ENCODE measurements at regions not wholly inside any gene's neighbourhood (a gene's known extent, or its start where the extent isn't known, plus 50 kb on each side); places are given as distances from the start of the nearest gene placed in this dataset.

- TF ChIP-seq, protein P1, sequence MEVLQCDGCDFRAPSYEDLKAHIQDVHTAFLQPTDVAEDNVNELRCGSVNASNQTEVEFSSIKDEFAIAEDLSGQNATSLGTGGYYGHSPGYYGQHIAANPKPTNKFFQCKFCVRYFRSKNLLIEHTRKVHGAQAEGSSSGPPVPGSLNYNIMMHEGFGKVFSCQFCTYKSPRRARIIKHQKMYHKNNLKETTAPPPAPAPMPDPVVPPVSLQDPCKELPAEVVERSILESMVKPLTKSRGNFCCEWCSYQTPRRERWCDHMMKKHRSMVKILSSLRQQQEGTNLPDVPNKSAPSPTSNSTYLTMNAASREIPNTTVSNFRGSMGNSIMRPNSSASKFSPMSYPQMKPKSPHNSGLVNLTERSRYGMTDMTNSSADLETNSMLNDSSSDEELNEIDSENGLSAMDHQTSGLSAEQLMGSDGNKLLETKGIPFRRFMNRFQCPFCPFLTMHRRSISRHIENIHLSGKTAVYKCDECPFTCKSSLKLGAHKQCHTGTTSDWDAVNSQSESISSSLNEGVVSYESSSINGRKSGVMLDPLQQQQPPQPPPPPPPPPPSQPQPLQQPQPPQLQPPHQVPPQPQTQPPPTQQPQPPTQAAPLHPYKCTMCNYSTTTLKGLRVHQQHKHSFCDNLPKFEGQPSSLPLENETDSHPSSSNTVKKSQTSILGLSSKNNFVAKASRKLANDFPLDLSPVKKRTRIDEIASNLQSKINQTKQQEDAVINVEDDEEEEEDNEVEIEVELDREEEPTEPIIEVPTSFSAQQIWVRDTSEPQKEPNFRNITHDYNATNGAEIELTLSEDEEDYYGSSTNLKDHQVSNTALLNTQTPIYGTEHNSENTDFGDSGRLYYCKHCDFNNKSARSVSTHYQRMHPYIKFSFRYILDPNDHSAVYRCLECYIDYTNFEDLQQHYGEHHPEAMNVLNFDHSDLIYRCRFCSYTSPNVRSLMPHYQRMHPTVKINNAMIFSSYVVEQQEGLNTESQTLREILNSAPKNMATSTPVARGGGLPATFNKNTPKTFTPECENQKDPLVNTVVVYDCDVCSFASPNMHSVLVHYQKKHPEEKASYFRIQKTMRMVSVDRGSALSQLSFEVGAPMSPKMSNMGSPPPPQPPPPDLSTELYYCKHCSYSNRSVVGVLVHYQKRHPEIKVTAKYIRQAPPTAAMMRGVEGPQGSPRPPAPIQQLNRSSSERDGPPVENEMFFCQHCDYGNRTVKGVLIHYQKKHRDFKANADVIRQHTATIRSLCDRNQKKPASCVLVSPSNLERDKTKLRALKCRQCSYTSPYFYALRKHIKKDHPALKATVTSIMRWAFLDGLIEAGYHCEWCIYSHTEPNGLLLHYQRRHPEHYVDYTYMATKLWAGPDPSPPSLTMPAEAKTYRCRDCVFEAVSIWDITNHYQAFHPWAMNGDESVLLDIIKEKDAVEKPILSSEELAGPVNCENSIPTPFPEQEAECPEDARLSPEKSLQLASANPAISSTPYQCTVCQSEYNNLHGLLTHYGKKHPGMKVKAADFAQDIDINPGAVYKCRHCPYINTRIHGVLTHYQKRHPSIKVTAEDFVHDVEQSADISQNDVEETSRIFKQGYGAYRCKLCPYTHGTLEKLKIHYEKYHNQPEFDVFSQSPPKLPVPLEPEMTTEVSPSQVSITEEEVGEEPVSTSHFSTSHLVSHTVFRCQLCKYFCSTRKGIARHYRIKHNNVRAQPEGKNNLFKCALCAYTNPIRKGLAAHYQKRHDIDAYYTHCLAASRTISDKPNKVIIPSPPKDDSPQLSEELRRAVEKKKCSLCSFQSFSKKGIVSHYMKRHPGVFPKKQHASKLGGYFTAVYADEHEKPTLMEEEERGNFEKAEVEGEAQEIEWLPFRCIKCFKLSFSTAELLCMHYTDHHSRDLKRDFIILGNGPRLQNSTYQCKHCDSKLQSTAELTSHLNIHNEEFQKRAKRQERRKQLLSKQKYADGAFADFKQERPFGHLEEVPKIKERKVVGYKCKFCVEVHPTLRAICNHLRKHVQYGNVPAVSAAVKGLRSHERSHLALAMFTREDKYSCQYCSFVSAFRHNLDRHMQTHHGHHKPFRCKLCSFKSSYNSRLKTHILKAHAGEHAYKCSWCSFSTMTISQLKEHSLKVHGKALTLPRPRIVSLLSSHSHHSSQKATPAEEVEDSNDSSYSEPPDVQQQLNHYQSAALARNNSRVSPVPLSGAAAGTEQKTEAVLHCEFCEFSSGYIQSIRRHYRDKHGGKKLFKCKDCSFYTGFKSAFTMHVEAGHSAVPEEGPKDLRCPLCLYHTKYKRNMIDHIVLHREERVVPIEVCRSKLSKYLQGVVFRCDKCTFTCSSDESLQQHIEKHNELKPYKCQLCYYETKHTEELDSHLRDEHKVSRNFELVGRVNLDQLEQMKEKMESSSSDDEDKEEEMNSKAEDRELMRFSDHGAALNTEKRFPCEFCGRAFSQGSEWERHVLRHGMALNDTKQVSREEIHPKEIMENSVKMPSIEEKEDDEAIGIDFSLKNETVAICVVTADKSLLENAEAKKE (CRISPR knock-in tag; IDR thresholded peaks at IDR 0.05): no peak
These were observed 105.1 kb upstream of the ANK3 start (continued) for GRCh38 chr10:60494774-60495173.

DNA sequence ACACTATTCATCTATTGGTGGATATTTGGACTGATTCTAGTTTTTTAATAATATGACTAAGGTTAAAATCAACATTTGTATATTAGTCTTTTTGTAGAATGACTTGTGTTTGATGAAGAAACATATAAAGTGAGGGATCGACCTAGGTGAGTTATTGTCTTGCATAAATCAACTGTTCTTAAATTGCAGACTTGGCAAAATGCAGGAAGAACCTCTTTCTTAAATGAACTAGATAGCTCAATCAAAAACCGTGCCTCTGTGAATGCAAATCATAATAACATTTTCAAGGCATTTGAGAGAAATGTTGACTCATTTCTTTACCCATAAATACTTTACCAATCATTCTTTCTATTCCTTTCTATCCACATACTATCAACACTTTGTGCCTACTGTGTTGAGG lies 101.5 kb upstream of the ANK3 start:
- Mint-ChIP-seq H3K9me3 (no peaks in the 10 kb centered on the region), H3K4me1 (peaks cover 8% of the 10 kb centered on the region), H3K27ac (no peak overlapping the region), H3K4me3 (no peak overlapping the region), H3K36me3 (ENCODE audit: low read depth) (no peaks in the 10 kb centered on the region), H3K27me3 (ENCODE audit: insufficient read depth, low read depth, poor library complexity) (peaks cover 2% of the 10 kb centered on the region)
- H2AFZ ChIP-seq: no peak overlapping the region
- H3K27me3 ChIP-seq (ENCODE audit: insufficient read depth): no peaks in the 10 kb centered on the region
- no peaks in the 10 kb centered on the region for H3K9me2 ChIP-seq (ENCODE audit: insufficient read depth)
- DNase-seq (ENCODE audit: low spot score) (no peak), ATAC-seq (no peak)
- TF ChIP-seq CREB1 (CRISPR knock-in tag; IDR thresholded peaks at IDR 0.05; ENCODE audit: low read depth) (no peak), EZH2 (IDR thresholded peaks at IDR 0.05; ENCODE audit: low read depth, unreplicated experiment) (no peak), ZNF114 (CRISPR knock-in tag; IDR thresholded peaks at IDR 0.05) (no peak), CTCF (conservative IDR thresholded peaks at IDR 0.05; ENCODE audit: low read depth in 2 of 2) (no peak), POLR2AphosphoS5 (IDR thresholded peaks at IDR 0.05; ENCODE audit: low read depth) (no peak)
- TF ChIP-seq, protein P2, sequence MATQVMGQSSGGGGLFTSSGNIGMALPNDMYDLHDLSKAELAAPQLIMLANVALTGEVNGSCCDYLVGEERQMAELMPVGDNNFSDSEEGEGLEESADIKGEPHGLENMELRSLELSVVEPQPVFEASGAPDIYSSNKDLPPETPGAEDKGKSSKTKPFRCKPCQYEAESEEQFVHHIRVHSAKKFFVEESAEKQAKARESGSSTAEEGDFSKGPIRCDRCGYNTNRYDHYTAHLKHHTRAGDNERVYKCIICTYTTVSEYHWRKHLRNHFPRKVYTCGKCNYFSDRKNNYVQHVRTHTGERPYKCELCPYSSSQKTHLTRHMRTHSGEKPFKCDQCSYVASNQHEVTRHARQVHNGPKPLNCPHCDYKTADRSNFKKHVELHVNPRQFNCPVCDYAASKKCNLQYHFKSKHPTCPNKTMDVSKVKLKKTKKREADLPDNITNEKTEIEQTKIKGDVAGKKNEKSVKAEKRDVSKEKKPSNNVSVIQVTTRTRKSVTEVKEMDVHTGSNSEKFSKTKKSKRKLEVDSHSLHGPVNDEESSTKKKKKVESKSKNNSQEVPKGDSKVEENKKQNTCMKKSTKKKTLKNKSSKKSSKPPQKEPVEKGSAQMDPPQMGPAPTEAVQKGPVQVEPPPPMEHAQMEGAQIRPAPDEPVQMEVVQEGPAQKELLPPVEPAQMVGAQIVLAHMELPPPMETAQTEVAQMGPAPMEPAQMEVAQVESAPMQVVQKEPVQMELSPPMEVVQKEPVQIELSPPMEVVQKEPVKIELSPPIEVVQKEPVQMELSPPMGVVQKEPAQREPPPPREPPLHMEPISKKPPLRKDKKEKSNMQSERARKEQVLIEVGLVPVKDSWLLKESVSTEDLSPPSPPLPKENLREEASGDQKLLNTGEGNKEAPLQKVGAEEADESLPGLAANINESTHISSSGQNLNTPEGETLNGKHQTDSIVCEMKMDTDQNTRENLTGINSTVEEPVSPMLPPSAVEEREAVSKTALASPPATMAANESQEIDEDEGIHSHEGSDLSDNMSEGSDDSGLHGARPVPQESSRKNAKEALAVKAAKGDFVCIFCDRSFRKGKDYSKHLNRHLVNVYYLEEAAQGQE (IDR thresholded peaks at IDR 0.05; ENCODE audit: unreplicated experiment): no peak
- no peaks in the 10 kb centered on the region for H3K79me2 ChIP-seq (replicated peaks; ENCODE audit: insufficient read depth)
- H3K36me3 ChIP-seq (ENCODE audit: insufficient read depth): no peaks in the 10 kb centered on the region
- H3K4me1 ChIP-seq (ENCODE audit: insufficient read depth): no peaks in the 10 kb centered on the region
- no peak overlapping the region for H3K4me2 ChIP-seq
- no peaks in the 10 kb centered on the region for H4K20me1 ChIP-seq (replicated peaks; ENCODE audit: insufficient read depth)
- no peak overlapping the region for H3K27ac ChIP-seq (ENCODE audit: low read depth)
- H3K4me3 ChIP-seq: no peak overlapping the region
- H3F3A ChIP-seq (replicated peaks; ENCODE audit: low read depth): no peaks in the 10 kb centered on the region

Data from GM23338 (cell line).